ENCODE measurements at regions not wholly inside any gene's neighbourhood (a gene's known extent, or its start where the extent isn't known, plus 50 kb on each side); places are given as distances from the start of the nearest gene placed in this dataset.

DNA sequence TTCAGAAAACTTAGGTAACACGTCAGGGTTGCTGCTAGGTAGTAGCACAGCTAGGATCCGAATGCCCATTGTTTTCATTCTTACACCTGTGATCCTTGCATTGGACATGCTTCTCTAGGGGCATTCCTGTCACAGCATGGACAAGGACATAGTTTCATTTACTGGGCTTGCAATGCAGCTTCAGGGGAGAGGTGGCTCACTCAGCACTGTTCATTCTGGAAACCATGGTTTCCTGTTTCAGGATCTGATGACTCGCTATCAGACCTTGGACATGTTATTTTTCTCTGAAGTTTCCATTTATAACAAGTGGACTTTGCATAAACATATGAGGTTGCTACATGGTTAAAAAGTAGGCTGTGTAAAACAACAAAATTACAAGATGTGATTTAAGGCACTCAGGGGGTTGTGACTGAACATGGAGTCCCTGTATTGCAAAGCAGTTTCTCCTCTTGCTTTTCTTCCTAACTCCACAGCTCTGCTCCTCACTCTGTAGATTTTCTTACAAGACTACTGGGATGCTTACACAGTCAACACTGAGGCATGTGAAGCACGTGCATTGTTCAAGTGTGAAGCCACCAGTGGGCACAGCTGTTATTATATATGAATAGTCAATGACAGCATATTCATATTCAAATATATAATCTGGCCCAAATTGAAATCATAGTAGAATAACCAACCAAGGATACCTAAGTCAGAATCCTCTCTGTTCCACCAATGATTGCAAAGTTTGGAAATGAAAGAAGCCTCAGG, 66.1 kb upstream of the STK32A start:
- DNase-seq (ENCODE audit: low read depth in 2 of 2): no peak

DNA sequence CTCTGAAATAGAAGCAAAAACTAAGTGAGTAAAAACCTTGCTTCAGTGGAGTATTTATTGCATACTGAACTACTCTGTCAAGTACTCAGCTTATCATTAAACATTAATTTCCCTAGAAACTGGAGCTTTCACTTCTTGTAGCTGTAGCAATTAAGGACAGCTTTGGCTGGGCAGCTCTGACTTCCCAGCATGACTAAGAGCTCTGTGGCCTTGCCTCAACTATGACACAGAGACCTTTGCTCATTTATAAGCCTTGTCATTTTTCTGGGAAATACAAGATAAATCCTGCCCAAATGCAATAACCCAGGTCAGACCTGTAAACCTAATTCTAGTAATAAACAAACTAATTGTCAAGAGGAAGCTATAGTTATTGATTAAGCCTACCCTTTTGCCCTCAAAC, 65.4 kb upstream of the STK32A start:
- no peak for DNase-seq (ENCODE audit: low read depth in 2 of 2)

DNA sequence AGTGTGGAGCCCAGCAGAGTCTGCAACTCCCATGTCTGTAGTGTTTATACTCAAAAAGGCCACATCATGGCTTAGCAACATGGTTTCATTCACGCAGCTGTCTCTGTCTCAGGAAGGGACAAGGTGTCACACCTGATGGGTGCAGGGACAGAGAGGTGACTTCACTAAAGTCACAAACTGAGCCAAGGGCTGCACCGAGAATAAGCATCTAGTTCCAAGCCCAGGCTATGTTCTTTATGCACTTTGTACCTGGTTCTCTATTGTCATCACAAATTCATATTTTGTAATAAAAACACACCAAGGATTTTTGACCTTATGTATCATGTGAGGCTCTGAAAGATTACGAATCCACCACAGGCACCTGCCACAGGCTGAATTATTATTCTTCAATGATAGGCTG, 64.9 kb upstream of the STK32A start:
- DNase-seq (ENCODE audit: low read depth in 2 of 2): no peak

DNA sequence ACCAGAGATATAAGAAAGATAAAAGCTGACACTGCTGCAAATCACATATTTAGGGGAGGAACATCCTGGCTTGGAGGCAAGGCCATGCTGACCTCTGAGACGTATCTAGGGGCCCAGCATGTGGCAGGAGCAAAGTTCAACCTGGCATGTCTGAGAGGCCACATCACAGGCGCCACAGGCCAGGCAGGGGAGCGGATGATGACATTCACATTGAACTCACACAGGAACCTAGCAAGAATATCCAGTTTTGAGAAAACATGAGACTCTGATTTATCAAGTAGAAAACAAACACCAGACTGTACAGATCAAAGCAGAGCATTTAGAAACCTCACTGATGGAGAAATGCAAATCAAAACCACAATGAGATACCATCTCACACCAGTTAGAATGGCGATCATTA, 64.2 kb upstream of the STK32A start:
- DNase-seq (ENCODE audit: low read depth in 2 of 2): no peak

DNA sequence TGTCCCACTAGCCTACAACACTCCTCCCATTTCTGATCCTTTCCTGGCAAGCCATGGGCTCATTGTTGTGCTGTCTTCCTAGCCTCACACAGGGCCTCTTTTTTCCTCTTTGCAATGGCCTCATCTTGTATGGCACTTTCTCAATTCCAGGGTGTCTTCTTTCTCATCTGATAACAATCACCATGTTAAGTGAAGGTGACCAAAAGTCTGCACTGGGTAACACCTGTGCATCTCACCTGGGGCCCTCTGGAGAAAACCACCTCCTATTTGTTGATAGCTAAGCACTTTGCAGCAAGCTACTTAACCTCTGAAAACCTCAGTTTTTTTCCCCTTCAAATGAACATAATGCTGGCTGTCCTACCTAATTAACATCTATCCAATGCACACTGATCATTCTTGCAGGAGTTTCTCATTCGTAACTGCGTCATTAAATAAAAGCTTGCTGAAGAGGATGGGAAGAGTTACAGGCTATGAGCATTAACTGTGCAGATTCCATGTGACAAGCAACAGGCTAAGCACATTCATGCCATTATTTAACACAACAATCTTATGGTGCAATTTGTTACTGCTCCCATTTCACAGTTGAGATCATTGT, 60.1 kb upstream of the STK32A start:
- DNase-seq (ENCODE audit: low read depth in 2 of 2): no peak

DNA sequence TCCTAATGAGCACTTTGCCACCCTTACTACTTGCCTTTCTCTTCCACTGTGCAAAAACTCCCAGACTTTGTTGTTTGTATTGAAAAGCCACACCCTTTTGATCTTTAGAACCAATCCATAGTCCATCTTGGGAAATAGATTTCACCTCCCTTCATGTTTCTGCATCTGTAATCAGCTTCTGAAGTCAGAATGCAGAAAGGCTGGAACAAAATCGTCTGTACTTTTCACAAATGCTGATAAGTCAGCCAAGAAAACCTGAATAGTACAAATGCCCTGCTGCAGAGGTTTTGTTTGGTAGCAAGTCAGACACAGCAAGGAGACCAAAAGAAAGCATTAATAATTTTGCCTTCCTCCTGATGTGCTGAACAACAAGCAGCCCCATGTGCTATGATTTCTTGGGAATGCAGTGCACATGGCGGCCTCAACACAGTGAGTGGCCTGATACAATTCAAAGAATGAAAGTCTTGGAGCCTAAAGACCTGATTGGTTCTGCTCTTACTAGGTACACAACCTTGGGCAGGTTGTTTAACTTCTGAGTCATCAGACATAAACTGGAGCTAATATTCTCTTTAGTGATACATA, 59.2 kb upstream of the STK32A start:
- DNase-seq (ENCODE audit: low read depth in 2 of 2): no peak

DNA sequence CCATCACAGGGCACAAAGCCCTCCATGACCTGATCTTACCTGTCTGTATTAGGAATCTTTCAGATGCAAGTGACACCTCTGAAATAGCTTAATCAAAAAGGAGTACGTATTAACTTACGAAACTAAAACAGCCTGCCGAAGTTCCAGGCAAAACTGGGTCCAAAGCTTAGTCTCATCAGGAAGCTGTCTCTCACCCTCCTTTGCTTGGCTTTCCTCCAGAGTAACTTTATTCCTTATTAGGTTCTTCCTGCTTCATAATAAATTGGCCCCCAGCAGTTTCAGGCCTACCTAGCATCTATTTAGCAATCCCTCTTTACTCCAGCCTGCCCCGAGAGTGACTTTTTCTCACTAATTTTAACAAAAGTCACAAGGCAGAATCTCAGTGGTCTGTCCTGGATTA, 58.4 kb upstream of the STK32A start:
- DNase-seq (ENCODE audit: low read depth in 2 of 2): no peak

DNA sequence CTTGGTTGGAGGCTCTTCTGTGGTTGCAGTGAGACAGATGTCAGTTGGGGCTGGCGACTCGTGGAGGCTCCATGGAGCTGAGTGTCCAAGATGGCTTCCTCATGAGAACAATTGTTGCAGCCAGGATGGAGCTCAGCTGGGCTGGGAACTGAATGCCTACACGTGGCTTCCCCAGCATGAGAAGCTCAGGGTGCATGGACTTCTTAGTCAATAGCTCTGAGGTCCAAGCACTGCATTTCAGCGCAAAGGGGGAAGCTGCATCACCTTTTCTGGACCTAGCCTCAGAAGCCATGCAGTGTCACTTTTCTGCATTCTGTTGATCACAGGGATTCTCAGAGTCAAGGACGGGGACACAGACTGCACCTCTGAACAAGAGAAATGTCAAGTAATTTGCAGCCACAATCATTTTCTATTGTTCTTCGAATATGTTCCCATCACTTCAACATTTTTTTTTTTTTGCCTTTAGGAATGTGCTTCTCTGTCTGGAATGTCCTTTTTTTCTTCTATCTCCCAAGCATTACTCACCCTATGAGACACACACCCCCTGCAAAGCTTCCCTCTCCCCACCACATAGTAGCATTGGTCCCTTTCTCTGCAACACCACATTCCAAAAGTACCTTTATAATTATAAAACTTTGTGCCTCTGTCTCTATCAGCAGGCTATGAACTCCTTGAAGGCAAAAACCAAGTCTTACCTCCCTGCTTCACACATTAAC, 57.5 kb upstream of the STK32A start:
- DNase-seq (ENCODE audit: low read depth in 2 of 2): no peak

DNA sequence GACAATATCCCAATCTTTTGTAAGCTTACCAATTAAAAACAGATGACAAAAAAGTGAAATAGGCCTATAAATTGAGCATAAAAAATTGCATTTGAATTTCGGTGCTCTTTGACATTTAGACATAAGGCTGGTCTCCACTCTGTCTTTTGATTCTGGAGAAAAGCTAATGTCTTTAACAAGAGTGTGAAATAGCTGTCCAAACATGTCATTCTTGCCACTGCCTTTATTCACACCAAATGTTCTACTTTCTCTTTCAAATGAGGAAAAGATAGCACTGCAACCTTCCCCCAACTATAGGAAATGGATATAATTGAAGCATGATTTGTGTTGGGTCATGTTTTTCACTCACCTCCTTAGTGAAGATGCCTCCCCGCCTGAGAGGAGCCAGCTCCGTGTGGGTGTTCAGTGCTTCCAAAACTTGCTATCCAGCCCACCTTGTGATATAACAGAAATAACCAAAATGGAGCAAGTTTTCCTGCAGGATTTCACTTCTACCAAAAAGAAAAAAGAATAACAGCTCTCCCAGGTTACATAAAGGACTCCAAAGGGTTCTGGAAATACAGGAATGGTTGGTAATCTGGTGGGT, 55.2 kb upstream of the STK32A start:
- DNase-seq (ENCODE audit: low read depth in 2 of 2): no peak

DNA sequence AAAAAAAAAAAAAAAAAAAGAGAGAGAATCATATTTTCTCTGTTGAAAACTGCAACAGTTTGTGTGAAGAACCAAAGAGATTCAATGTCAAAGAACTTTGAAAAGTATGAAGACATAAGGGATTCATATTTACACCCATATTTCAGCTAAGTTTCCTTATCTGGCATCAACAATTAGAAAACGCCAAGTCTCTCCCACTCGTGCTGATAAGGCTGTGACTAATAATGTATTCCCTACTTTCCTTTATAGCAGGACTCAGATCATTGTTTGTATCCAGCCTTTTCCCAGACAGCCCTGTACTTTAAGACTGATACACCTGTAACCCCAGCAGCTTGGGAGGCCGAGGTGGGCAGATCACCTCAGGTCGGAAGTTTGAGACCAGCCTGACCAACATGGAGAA, 54.1 kb upstream of the STK32A start:
- DNase-seq (ENCODE audit: low read depth in 2 of 2): no peak

All from activated CD8-positive, alpha-beta memory T cell treated with anti-CD3 and anti-CD28 coated beads for 4 hours (primary cell).